Ishikawa (cell line): ENCODE measurements at regions not wholly inside any gene's neighbourhood (a gene's known extent, or its start where the extent isn't known, plus 50 kb on each side); places are given as distances from the start of the nearest gene placed in this dataset.

Source experiments
- CEBPB ChIP-seq: IDR thresholded peaks from 2 replicates; pipeline ENCODE4 v1.6.1; 2012
- CREB1 ChIP-seq: IDR thresholded peaks from 2 replicates; pipeline ENCODE4 v1.6.1; 2012; ENCODE audit warnings: low read depth
- EGR1 ChIP-seq: IDR thresholded peaks from 2 replicates; pipeline ENCODE4 v1.6.1; 2012
- EP300 ChIP-seq: IDR thresholded peaks from 2 replicates; pipeline ENCODE4 v1.6.1; 2012; ENCODE audit warnings: borderline replicate concordance
- FOXM1 ChIP-seq: IDR thresholded peaks from 2 replicates; pipeline ENCODE4 v1.6.1; 2012; ENCODE audit warnings: low read depth, borderline replicate concordance
- MAX ChIP-seq: IDR thresholded peaks from 2 replicates; pipeline ENCODE4 v1.6.1; 2012
- NFIC ChIP-seq: IDR thresholded peaks from 2 replicates; pipeline ENCODE4 v1.6.1; 2012
- RAD21 ChIP-seq: IDR thresholded peaks from 2 replicates; pipeline ENCODE4 v1.6.1; 2012; ENCODE audit warnings: low read depth
- REST ChIP-seq: IDR thresholded peaks from 2 replicates; pipeline ENCODE4 v1.6.1; 2012; ENCODE audit warnings: low read depth, mild to moderate bottlenecking
- TAF1 ChIP-seq: IDR thresholded peaks from 2 replicates; pipeline ENCODE4 v1.6.1; 2012; ENCODE audit warnings: low read depth, mild to moderate bottlenecking
- TCF12 ChIP-seq: IDR thresholded peaks from 2 replicates; pipeline ENCODE4 v1.6.1; 2012; ENCODE audit warnings: low read depth
- TEAD4 ChIP-seq: IDR thresholded peaks from 2 replicates; pipeline ENCODE4 v1.6.1; 2012
- USF1 ChIP-seq: IDR thresholded peaks from 2 replicates; pipeline ENCODE4 v1.6.1; 2012
- YY1 ChIP-seq: IDR thresholded peaks from 2 replicates; pipeline ENCODE4 v1.6.1; 2012; ENCODE audit warnings: low read depth
- ZBTB7A ChIP-seq: IDR thresholded peaks from 2 replicates; pipeline ENCODE4 v1.6.1; 2012; ENCODE audit warnings: low read depth

- TF ChIP-seq CREB1, result no peak
- no peak for TF ChIP-seq EP300
- no peak for TF ChIP-seq USF1
- TF ChIP-seq NFIC, result no peak
- TF ChIP-seq FOXM1, result no peak
- no peak for TF ChIP-seq REST
- TF ChIP-seq TAF1, result no peak
Measured at GRCh38 chr5:82806513-82806912, 270.7 kb downstream of the TMEM167A start.

GRCh38 chr5:82804155-82804690 is 273.0 kb downstream of the TMEM167A start:
- TF ChIP-seq YY1, result no peak
- no peak for TF ChIP-seq TEAD4
- TF ChIP-seq EGR1, result no peak
- TF ChIP-seq EP300, result no peak
- no peak for TF ChIP-seq TAF1
- no peak for TF ChIP-seq NFIC
- no peak for TF ChIP-seq USF1
- TF ChIP-seq ZBTB7A, result no peak
- TF ChIP-seq TCF12, result no peak
- no peak for TF ChIP-seq MAX
- TF ChIP-seq CEBPB, result no peak
- no peak for TF ChIP-seq REST
- TF ChIP-seq CREB1, result no peak
- TF ChIP-seq RAD21, result no peak

GRCh38 chr5:82802954-82803353 is 274.2 kb downstream of the TMEM167A start:
- no peak for TF ChIP-seq TAF1
- TF ChIP-seq NFIC, result no peak
- no peak for TF ChIP-seq TCF12
- no peak for TF ChIP-seq EP300
- no peak for TF ChIP-seq FOXM1
- TF ChIP-seq CEBPB, result no peak
- no peak for TF ChIP-seq EGR1
- no peak for TF ChIP-seq CREB1
- no peak for TF ChIP-seq MAX
- no peak for TF ChIP-seq YY1
- no peak for TF ChIP-seq ZBTB7A
- TF ChIP-seq TEAD4, result no peak
- no peak for TF ChIP-seq USF1
- TF ChIP-seq REST, result no peak
- no peak for TF ChIP-seq RAD21

- TF ChIP-seq EP300 (no peak), TCF12 (no peak), REST (no peak), USF1 (no peak), YY1 (no peak), NFIC (no peak), CEBPB (no peak), TAF1 (no peak), EGR1 (no peak), FOXM1 (no peak), ZBTB7A (no peak)
Measured at GRCh38 chr5:82800826-82801225, 276.4 kb downstream of the TMEM167A start.
